T-helper 1 cell treated with Interleukin-12 subunit alpha and Interleukin-12 subunit beta and Interleukin-4 antibody, amounts not matched to agents 30 μg/mL and 1 μg/mL, for 36 hours (primary cell): ENCODE measurements at regions not wholly inside any gene's neighbourhood (a gene's known extent, or its start where the extent isn't known, plus 50 kb on each side); places are given as distances from the start of the nearest gene placed in this dataset.
"Not testable (repeated sequence)": the region's sequence is repeated elsewhere in the genome, so short reads cannot be mapped to it uniquely, and the experiment has no call there.

ENCODE experiments used
- H3K27ac Mint-ChIP-seq: one replicate; pipeline ENCODE4 v1.8.0; 2021; ENCODE audit warnings: mild to moderate bottlenecking, mixed read lengths
- H3K27me3 Mint-ChIP-seq: one replicate; pipeline ENCODE4 v1.8.0; 2021; ENCODE audit warnings: low read depth, mixed read lengths
- H3K36me3 Mint-ChIP-seq: one replicate; pipeline ENCODE4 v1.8.0; 2021; ENCODE audit warnings: low read depth, mixed read lengths
- H3K4me1 Mint-ChIP-seq: one replicate; pipeline ENCODE4 v1.8.0; 2021; ENCODE audit warnings: low read depth, mixed read lengths
- H3K4me3 Mint-ChIP-seq: one replicate; pipeline ENCODE4 v1.8.0; 2021; ENCODE audit warnings: mild to moderate bottlenecking, moderate library complexity, mixed read lengths
- H3K9me3 Mint-ChIP-seq: one replicate; pipeline ENCODE4 v1.8.0; 2021; ENCODE audit warnings: mixed read lengths

GRCh38 chr15:54803134-54803808 is 393.5 kb downstream of the RSL24D1 start:
- Mint-ChIP-seq H3K4me1 (no peaks in the 10 kb centered on the region), H3K9me3 (no peaks in the 10 kb centered on the region), H3K27me3 (no peaks in the 10 kb centered on the region), H3K36me3 (no peaks in the 10 kb centered on the region), H3K4me3 (no peak overlapping the region), H3K27ac (no peak overlapping the region)

GRCh38 chr15:54792526-54792925 is 404.2 kb downstream of the RSL24D1 start:
- Mint-ChIP-seq H3K9me3 (no peaks in the 10 kb centered on the region), H3K4me3 (no peak overlapping the region), H3K36me3 (no peaks in the 10 kb centered on the region), H3K27ac (no peak overlapping the region), H3K27me3 (no peaks in the 10 kb centered on the region), H3K4me1 (no peaks in the 10 kb centered on the region)

- H3K27me3 Mint-ChIP-seq: no peaks in the 10 kb centered on the region
- H3K27ac Mint-ChIP-seq: no peak overlapping the region
- no peaks in the 10 kb centered on the region for H3K4me1 Mint-ChIP-seq
- H3K36me3 Mint-ChIP-seq: no peaks in the 10 kb centered on the region
- no peak overlapping the region for H3K4me3 Mint-ChIP-seq
- no peaks in the 10 kb centered on the region for H3K9me3 Mint-ChIP-seq
These were observed 406.0 kb downstream of the RSL24D1 start for GRCh38 chr15:54790693-54791092.

GRCh38 chr15:54789376-54789775 is 407.4 kb downstream of the RSL24D1 start:
- Mint-ChIP-seq H3K36me3 (no peaks in the 10 kb centered on the region), H3K9me3 (peaks cover 5% of the 10 kb centered on the region), H3K4me3 (no peak overlapping the region), H3K4me1 (no peaks in the 10 kb centered on the region), H3K27ac (no peak overlapping the region), H3K27me3 (no peaks in the 10 kb centered on the region)

GRCh38 chr15:54781220-54781619 is 415.5 kb downstream of the RSL24D1 start:
- H3K9me3 Mint-ChIP-seq, H3K4me3 Mint-ChIP-seq, H3K36me3 Mint-ChIP-seq, H3K4me1 Mint-ChIP-seq, H3K27me3 Mint-ChIP-seq, H3K27ac Mint-ChIP-seq: not testable (repeated sequence)

GRCh38 chr15:54779271-54779670 is 417.5 kb downstream of the RSL24D1 start:
- Mint-ChIP-seq H3K9me3 (peaks cover 2% of the 10 kb centered on the region), H3K4me1 (no peaks in the 10 kb centered on the region), H3K36me3 (no peaks in the 10 kb centered on the region), H3K27me3 (no peaks in the 10 kb centered on the region), H3K27ac (no peak overlapping the region), H3K4me3 (no peak overlapping the region)

- Mint-ChIP-seq H3K9me3 (no peaks in the 10 kb centered on the region), H3K36me3 (no peaks in the 10 kb centered on the region), H3K27me3 (no peaks in the 10 kb centered on the region), H3K27ac (no peak overlapping the region), H3K4me3 (no peak overlapping the region), H3K4me1 (no peaks in the 10 kb centered on the region)
These were observed 420.3 kb downstream of the RSL24D1 start for GRCh38 chr15:54776410-54776809.

GRCh38 chr15:54772663-54773062 is 424.1 kb downstream of the RSL24D1 start:
- H3K27me3 Mint-ChIP-seq: no peaks in the 10 kb centered on the region
- no peak overlapping the region for H3K4me3 Mint-ChIP-seq
- peaks cover 3% of the 10 kb centered on the region for H3K9me3 Mint-ChIP-seq
- no peak overlapping the region for H3K27ac Mint-ChIP-seq
- no peaks in the 10 kb centered on the region for H3K36me3 Mint-ChIP-seq
- H3K4me1 Mint-ChIP-seq: no peaks in the 10 kb centered on the region

- not testable (repeated sequence) for H3K27ac Mint-ChIP-seq, H3K27me3 Mint-ChIP-seq, H3K4me1 Mint-ChIP-seq, H3K4me3 Mint-ChIP-seq, H3K36me3 Mint-ChIP-seq
- H3K9me3 Mint-ChIP-seq: peaks cover 15% of the 10 kb centered on the region
These were observed 447.3 kb downstream of the RSL24D1 start for GRCh38 chr15:54749461-54749860.

GRCh38 chr15:54722342-54722986 is 474.3 kb downstream of the RSL24D1 start:
- Mint-ChIP-seq H3K27ac (no peak overlapping the region), H3K9me3 (peaks cover 16% of the 10 kb centered on the region), H3K36me3 (no peaks in the 10 kb centered on the region), H3K27me3 (no peaks in the 10 kb centered on the region), H3K4me3 (no peak overlapping the region), H3K4me1 (no peaks in the 10 kb centered on the region)

- no peak overlapping the region for H3K4me3 Mint-ChIP-seq
- no peaks in the 10 kb centered on the region for H3K27me3 Mint-ChIP-seq
- H3K36me3 Mint-ChIP-seq: no peaks in the 10 kb centered on the region
- no peak overlapping the region for H3K27ac Mint-ChIP-seq
- peaks cover 14% of the 10 kb centered on the region for H3K9me3 Mint-ChIP-seq
- H3K4me1 Mint-ChIP-seq: no peaks in the 10 kb centered on the region
These were observed 477.4 kb downstream of the RSL24D1 start for GRCh38 chr15:54719325-54719724.

- H3K4me3 Mint-ChIP-seq: no peak overlapping the region
- no peak overlapping the region for H3K27ac Mint-ChIP-seq
- H3K27me3 Mint-ChIP-seq: no peaks in the 10 kb centered on the region
- H3K36me3 Mint-ChIP-seq: no peaks in the 10 kb centered on the region
- no peaks in the 10 kb centered on the region for H3K4me1 Mint-ChIP-seq
- H3K9me3 Mint-ChIP-seq: no peaks in the 10 kb centered on the region
These were observed 488.7 kb downstream of the RSL24D1 start for GRCh38 chr15:54707805-54708752.

GRCh38 chr15:54687628-54688027 is 509.1 kb downstream of the RSL24D1 start:
- Mint-ChIP-seq H3K9me3 (no peaks in the 10 kb centered on the region), H3K4me1 (no peaks in the 10 kb centered on the region), H3K4me3 (no peak overlapping the region), H3K27me3 (no peaks in the 10 kb centered on the region), H3K36me3 (no peaks in the 10 kb centered on the region), H3K27ac (no peak overlapping the region)
